HG02678 (cell line): ENCODE measurements at regions not wholly inside any gene's neighbourhood (a gene's known extent, or its start where the extent isn't known, plus 50 kb on each side); places are given as distances from the start of the nearest gene placed in this dataset.
"Not testable (repeated sequence)": the region's sequence is repeated elsewhere in the genome, so short reads cannot be mapped to it uniquely, and the experiment has no call there.

ENCODE experiments used
- ATAC-seq: cut with Tn5 transposase; IDR thresholded peaks from one replicate; pipeline ENCODE4 v1.9.1; 2021; ENCODE audit warnings: mild to moderate bottlenecking, moderate library complexity; ENCODE audit not compliant: unreplicated experiment

GRCh38 chr14:59132796-59133494 is 55.5 kb upstream of the DAAM1 start:
- no peak for ATAC-seq

DNA sequence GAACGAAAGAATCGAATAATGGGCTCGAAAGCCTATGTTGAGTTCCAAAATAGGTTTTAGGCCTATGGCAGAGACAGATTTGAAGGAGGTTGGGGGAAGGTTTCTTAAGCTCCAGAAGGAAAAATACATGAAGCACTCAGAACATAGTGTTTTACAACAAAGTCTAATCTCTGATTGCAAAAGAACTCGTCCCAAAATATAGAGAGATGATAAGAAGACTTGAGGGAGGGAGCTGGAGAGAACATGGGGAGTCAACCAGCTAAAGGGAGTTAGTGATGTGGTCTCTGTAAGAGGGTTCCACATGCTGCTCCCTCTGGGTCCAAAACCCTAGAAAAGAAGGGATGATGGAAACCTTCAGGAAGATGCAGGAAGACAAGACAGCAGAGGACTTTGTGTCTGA is 54.8 kb upstream of the DAAM1 start:
- ATAC-seq, result no peak

DNA sequence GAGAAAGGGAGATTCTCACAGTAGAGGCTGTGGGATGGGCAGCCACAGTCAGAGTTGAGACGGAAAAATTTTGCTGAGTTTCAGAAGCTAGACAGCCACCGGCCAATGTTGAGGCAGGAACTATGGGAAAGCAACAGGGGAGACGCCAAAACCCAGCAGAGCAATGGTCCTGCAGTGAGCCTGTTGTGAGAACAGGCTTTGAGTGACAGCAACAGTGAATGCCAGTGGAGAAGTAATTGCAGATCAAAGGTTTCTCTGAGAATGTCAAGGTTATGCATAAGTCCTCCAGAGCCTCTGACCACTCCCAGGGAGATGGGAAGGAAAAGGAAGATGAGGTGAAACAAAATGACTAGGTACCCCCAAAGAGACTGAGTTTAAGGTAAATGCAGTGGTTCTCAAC is 54.2 kb upstream of the DAAM1 start:
- ATAC-seq, result no peak

- no peak for ATAC-seq
Measured at GRCh38 chr14:59137256-59137655, 51.2 kb upstream of the DAAM1 start.

DNA sequence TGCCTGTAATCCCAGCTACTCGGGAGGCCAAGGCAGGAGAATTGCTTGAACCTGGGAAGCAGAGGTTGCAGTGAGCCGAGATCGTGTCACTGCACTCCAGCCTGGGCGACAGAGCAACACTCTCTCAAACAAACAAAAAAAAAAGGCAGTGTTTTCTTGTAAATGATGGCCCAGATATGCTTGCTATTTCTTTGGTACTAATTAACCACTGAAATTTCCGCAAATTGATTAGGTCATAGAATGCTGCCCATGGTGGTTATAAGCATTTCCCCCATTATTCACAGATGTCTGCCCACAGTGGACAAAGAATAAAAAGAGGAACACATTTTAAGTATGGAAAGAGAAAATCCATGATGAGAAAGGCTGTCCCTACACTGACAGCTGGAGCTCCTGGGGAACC is 49.9 kb upstream of the DAAM1 start:
- not testable (repeated sequence) for ATAC-seq
